22Rv1 (cell line): ENCODE measurements at regions not wholly inside any gene's neighbourhood (a gene's known extent, or its start where the extent isn't known, plus 50 kb on each side); places are given as distances from the start of the nearest gene placed in this dataset.

ENCODE experiments used
- ZFX ChIP-seq: fragments of 450-650 bp; IDR thresholded peaks from 2 replicates; pipeline ENCODE4 v1.6.1; 2017; ENCODE audit warnings: antibody characterized with exemption, borderline replicate concordance
- TF ChIP-seq, protein P1 (sequence below): fragments of 450-650 bp; IDR thresholded peaks from 2 replicates; pipeline ENCODE4 v1.5.1; 2017; ENCODE audit warnings: mild to moderate bottlenecking

- TF ChIP-seq, protein P1, sequence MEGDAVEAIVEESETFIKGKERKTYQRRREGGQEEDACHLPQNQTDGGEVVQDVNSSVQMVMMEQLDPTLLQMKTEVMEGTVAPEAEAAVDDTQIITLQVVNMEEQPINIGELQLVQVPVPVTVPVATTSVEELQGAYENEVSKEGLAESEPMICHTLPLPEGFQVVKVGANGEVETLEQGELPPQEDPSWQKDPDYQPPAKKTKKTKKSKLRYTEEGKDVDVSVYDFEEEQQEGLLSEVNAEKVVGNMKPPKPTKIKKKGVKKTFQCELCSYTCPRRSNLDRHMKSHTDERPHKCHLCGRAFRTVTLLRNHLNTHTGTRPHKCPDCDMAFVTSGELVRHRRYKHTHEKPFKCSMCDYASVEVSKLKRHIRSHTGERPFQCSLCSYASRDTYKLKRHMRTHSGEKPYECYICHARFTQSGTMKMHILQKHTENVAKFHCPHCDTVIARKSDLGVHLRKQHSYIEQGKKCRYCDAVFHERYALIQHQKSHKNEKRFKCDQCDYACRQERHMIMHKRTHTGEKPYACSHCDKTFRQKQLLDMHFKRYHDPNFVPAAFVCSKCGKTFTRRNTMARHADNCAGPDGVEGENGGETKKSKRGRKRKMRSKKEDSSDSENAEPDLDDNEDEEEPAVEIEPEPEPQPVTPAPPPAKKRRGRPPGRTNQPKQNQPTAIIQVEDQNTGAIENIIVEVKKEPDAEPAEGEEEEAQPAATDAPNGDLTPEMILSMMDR = no peak
- no peak for TF ChIP-seq ZFX
Measured at GRCh38 chr4:53861856-53862610, 202.4 kb downstream of the CHIC2 start.
